ENCODE measurements at regions not wholly inside any gene's neighbourhood (a gene's known extent, or its start where the extent isn't known, plus 50 kb on each side); places are given as distances from the start of the nearest gene placed in this dataset.

GRCh38 chr18:56302156-56302555 lies 336.2 kb downstream of the TXNL1 start:
- Mint-ChIP-seq H3K9me3 (peaks cover 0 to 2% (median 0%) of the 10 kb centered on the region in 7 donors), H3K27me3 (ENCODE audit: low read depth in 3 of 3) (peaks cover 0 to 1% (median 0%) of the 10 kb centered on the region in 3 donors)
- WGBS (ENCODE audit: insufficient coverage) = 92% methylated on average over 5 of the region's 11 CpGs

GRCh38 chr18:56299740-56300139 lies 338.7 kb downstream of the TXNL1 start:
- Histone ChIP-seq H2AFZ (ENCODE audit: insufficient read depth, low read depth, low read length, poor library complexity, severe bottlenecking) (no peak overlapping the region), H4K20me1 (ENCODE audit: insufficient read depth, low read length) (no peaks in the 10 kb centered on the region), H3K9me3 (replicated peaks in 1 of 2; ENCODE audit: control insufficient read depth in 1 of 2, insufficient read depth in 1 of 2, low read length in 2 of 2) (no peaks in the 10 kb centered on the region), H3K9ac (ENCODE audit: insufficient read depth, low read length, poor library complexity, severe bottlenecking) (no peak overlapping the region), H3K36me3 (replicated peaks in 1 of 2; ENCODE audit: control insufficient read depth in 1 of 2, insufficient read depth in 2 of 2, low read length in 2 of 2) (no peaks in the 10 kb centered on the region), H3K79me2 (ENCODE audit: insufficient read depth, low read length) (no peaks in the 10 kb centered on the region), H3K4me2 (replicated peaks; ENCODE audit: extremely low read depth, low read length, poor library complexity, severe bottlenecking) (no peak overlapping the region), H3K27me3 (ENCODE audit: control insufficient read depth in 2 of 2, insufficient read depth in 2 of 2, low read length in 2 of 2) (no peaks in the 10 kb centered on the region), H3K4me1 (ENCODE audit: control insufficient read depth in 1 of 2, insufficient read depth in 2 of 2, low read length in 2 of 2) (peaks cover 3 to 4% of the 10 kb centered on the region in 2 donors), H3K4me3 (replicated peaks in 1 of 3; ENCODE audit: low read depth in 2 of 3, low read length in 3 of 3) (no peak overlapping the region), H3K27ac (ENCODE audit: low read depth in 1 of 2, low read length in 2 of 2) (no peak overlapping the region)
- H3K4me1 Mint-ChIP-seq = peaks cover 5% of the 10 kb centered on the region
- no peaks in the 10 kb centered on the region for H3K27me3 Mint-ChIP-seq (ENCODE audit: low read depth in 3 of 3)
- no peak overlapping the region for H3K27ac Mint-ChIP-seq
- intact Hi-C loops (cut with micrococcal nuclease) = no loop called here
- WGBS (ENCODE audit: insufficient coverage) = no CpG with 5 or more reads among the region's 1 CpG
- no peak for DNase-seq
- H3K9me3 Mint-ChIP-seq = peaks cover 0 to 2% (median 0%) of the 10 kb centered on the region in 7 donors
- no peak overlapping the region for H3K4me3 Mint-ChIP-seq
- H3K36me3 Mint-ChIP-seq = no peaks in the 10 kb centered on the region
- TF ChIP-seq CTCF (IDR thresholded peaks at IDR 0.05) = no peak

More at GRCh38 chr18:56302156-56302555, 336.2 kb downstream of the TXNL1 start:
- H3K27me3 ChIP-seq (ENCODE audit: control insufficient read depth in 2 of 2, insufficient read depth in 2 of 2, low read length in 2 of 2) = no peaks in the 10 kb centered on the region
- intact Hi-C loops (cut with micrococcal nuclease) = no loop called here
- H4K20me1 ChIP-seq (ENCODE audit: insufficient read depth, low read length) = no peaks in the 10 kb centered on the region
- TF ChIP-seq CTCF (IDR thresholded peaks at IDR 0.05) = no peak
- no peaks in the 10 kb centered on the region for H3K9me3 ChIP-seq (replicated peaks in 1 of 2; ENCODE audit: control insufficient read depth in 1 of 2, insufficient read depth in 1 of 2, low read length in 2 of 2)
- Mint-ChIP-seq H3K4me3 (no peak overlapping the region), H3K27ac (peak overlapping the region in 1 of 7 donors; percentile 20), H3K36me3 (no peaks in the 10 kb centered on the region), H3K4me1 (no peaks in the 10 kb centered on the region)
- no peaks in the 10 kb centered on the region for H3K36me3 ChIP-seq (replicated peaks in 1 of 2; ENCODE audit: control insufficient read depth in 1 of 2, insufficient read depth in 2 of 2, low read length in 2 of 2)
- H3K9ac ChIP-seq (ENCODE audit: insufficient read depth, low read length, poor library complexity, severe bottlenecking) = no peak overlapping the region
- no peak overlapping the region for H3K27ac ChIP-seq (ENCODE audit: low read depth in 1 of 2, low read length in 2 of 2)
- H2AFZ ChIP-seq (ENCODE audit: insufficient read depth, low read depth, low read length, poor library complexity, severe bottlenecking) = no peak overlapping the region
- H3K4me1 ChIP-seq (ENCODE audit: control insufficient read depth in 1 of 2, insufficient read depth in 2 of 2, low read length in 2 of 2) = no peaks in the 10 kb centered on the region
- no peak overlapping the region for H3K4me3 ChIP-seq (replicated peaks in 1 of 3; ENCODE audit: low read depth in 2 of 3, low read length in 3 of 3)
- no peak overlapping the region for H3K4me2 ChIP-seq (replicated peaks; ENCODE audit: extremely low read depth, low read length, poor library complexity, severe bottlenecking)
- DNase-seq = no peak
- no peaks in the 10 kb centered on the region for H3K79me2 ChIP-seq (ENCODE audit: insufficient read depth, low read length)
